K562 (cell line): ENCODE measurements at regions not wholly inside any gene's neighbourhood (a gene's known extent, or its start where the extent isn't known, plus 50 kb on each side); places are given as distances from the start of the nearest gene placed in this dataset.

Experiments
- ATAC-seq: fragments of 200-7000 bp; cut with Tn5 transposase; 3 replicates; pipeline ENCODE4 v1.9.1; 2020; ENCODE audit warnings: moderate library complexity
- BruUV-seq: library from RNA; stranded (reverse); fragments of 400-500 nt; replicated peaks from 2 replicates; lab custom pipeline; 2021; lab: Mats Ljungman, UMichigan
- CTCF ChIA-PET: fragments of 300-600 bp; formaldehyde crosslinking; extraction: SDS; loops from one replicate; lab custom pipeline; 2021; ENCODE audit warnings: low intra/inter-chr PET ratio; lab: Yijun Ruan, JAX
- POLR2A ChIA-PET: fragments of 300-600, 350-650 bp; sonication (Branson Sonifier 250); formaldehyde crosslinking; extraction: SDS; loops from one replicate; lab custom pipeline; 2021; ENCODE audit warnings: antibody characterized with exemption, inconsistent platforms; lab: Yijun Ruan, JAX
- DNase-seq, 4 experiments: peaks; one replicate each; pipeline versions ENCODE4 v3.0.0 to v3.0.0-alpha.2; 2011 to 2018; ENCODE audit warnings: low spot score in 3 of 4, mixed read lengths in 3 of 4; ENCODE audit errors: extremely low read depth in 1 of 4
- FAIRE-seq: peaks from 2 replicates; lab custom pipeline; 2011; peaks lifted over from hg19 to GRCh38; lab: Jason Lieb, UNC
- H2AFZ ChIP-seq: 2 replicates; pipeline ENCODE4 v1.6.0; 2011; ENCODE audit warnings: low read depth, low read length, control low read depth, inconsistent platforms
- H3K27ac ChIP-seq: fragments of 200-600 bp; 3 replicates; pipeline ENCODE4 v1.8.0; 2011; ENCODE audit warnings: low read depth, mild to moderate bottlenecking, control low read depth, inconsistent platforms, low read length, moderate library complexity, mixed read lengths; ENCODE audit errors: extremely low read depth
- H3K27me3 ChIP-seq, 2 experiments: fragments of 300-600 bp in 1 of 2; 2 replicates in 1 of 2; 3 replicates in 1 of 2; pipeline versions ENCODE4 v1.6.0 to v1.8.0; 2011; ENCODE audit warnings: inconsistent platforms in 2 of 2, low read length in 2 of 2, mild to moderate bottlenecking in 1 of 2, mixed read lengths in 1 of 2, moderate library complexity in 1 of 2; ENCODE audit not compliant: control insufficient read depth in 2 of 2, insufficient read depth in 2 of 2
- H3K36me3 ChIP-seq: fragments of 300-600 bp; 3 replicates; pipeline ENCODE4 v1.8.0; 2011; ENCODE audit warnings: mild to moderate bottlenecking, low read length, inconsistent platforms; ENCODE audit not compliant: control insufficient read depth, insufficient read depth
- H3K4me1 ChIP-seq, 2 experiments: fragments of 200-600 bp in 1 of 2; replicated peaks in 1 of 2; 2 replicates in 1 of 2; 3 replicates in 1 of 2; pipeline versions ENCODE4 v1.5.1 to v1.8.0; 2011; ENCODE audit warnings: inconsistent platforms in 2 of 2, low read length in 2 of 2, mild to moderate bottlenecking in 1 of 2, mixed read lengths in 1 of 2, moderate library complexity in 1 of 2; ENCODE audit not compliant: control insufficient read depth in 2 of 2, insufficient read depth in 2 of 2
- H3K4me2 ChIP-seq: 2 replicates; pipeline ENCODE4 v1.6.1; 2011; ENCODE audit warnings: low read length, control low read depth, inconsistent platforms, mixed read lengths; ENCODE audit not compliant: insufficient read depth
- H3K4me3 ChIP-seq: fragments of 200-600 bp; sonication (generic), shearing (Covaris generic); 2 replicates; pipeline ENCODE4 v1.5.1; 2016; ENCODE audit warnings: control low read depth, inconsistent platforms
- H3K79me2 ChIP-seq: fragments of 200-600 bp; 3 replicates; pipeline ENCODE4 v1.8.0; 2011; ENCODE audit warnings: low read length, inconsistent platforms; ENCODE audit not compliant: control insufficient read depth, insufficient read depth
- H3K9ac ChIP-seq, 2 experiments: 2 replicates each; pipeline versions ENCODE4 v1.6.0 to v1.6.1; 2011; ENCODE audit warnings: low read depth in 2 of 2, low read length in 2 of 2, control low read depth in 1 of 2, inconsistent platforms in 1 of 2, mild to moderate bottlenecking in 1 of 2, mixed read lengths in 1 of 2; ENCODE audit not compliant: insufficient read depth in 1 of 2
- H3K9me1 ChIP-seq: one replicate; pipeline ENCODE4 v1.6.0; 2011; ENCODE audit warnings: inconsistent platforms, mild to moderate bottlenecking, low read length, moderate library complexity; ENCODE audit not compliant: control insufficient read depth, insufficient read depth
- H3K9me3 ChIP-seq: replicated peaks from 2 replicates; pipeline ENCODE4 v1.5.1; 2011; ENCODE audit warnings: low read depth, low read length, inconsistent platforms; ENCODE audit not compliant: control insufficient read depth, insufficient read depth
- H4K20me1 ChIP-seq: replicated peaks from 2 replicates; pipeline ENCODE4 v1.6.1; 2011; ENCODE audit warnings: low read length, inconsistent platforms, mixed read lengths; ENCODE audit not compliant: control insufficient read depth, insufficient read depth
- AFF4 ChIP-seq: sonication (generic); formaldehyde crosslinking; IDR thresholded peaks from 2 replicates; pipeline ENCODE4 v1.8.0; 2023; ENCODE audit warnings: mild to moderate bottlenecking, missing genetic modification reagents
- TFE3 ChIP-seq: fragments of 450-650 bp; formaldehyde crosslinking; IDR thresholded peaks from 2 replicates; pipeline ENCODE4 v1.4.0; 2020; ENCODE audit warnings: mild to moderate bottlenecking, mixed read lengths
- WGBS: fragments of 100-300 bp; shearing (Covaris generic); methylation state at CpG from one replicate; pipeline ENCODE4 v1.1.6; 2016; ENCODE audit warnings: low coverage, mixed read lengths; ENCODE audit not compliant: insufficient coverage; ENCODE audit errors: missing lambda C conversion rate; 5-methylcytosine and 5-hydroxymethylcytosine counted together
- in situ Hi-C: fragments of 300-500 bp; cut with MboI; formaldehyde crosslinking; loops from 4 replicates; pipeline ENCODE4 v1.15.0; 2018; ENCODE audit warnings: inconsistent platforms, mixed read lengths
- intact Hi-C: fragments of 100-400 bp; cut with micrococcal nuclease; formaldehyde crosslinking; loops from 2 replicates; pipeline ENCODE4 v1.14.2; 2022

- Histone ChIP-seq H3K27ac (no peak overlapping the region), H3K4me1 (no peaks in the 10 kb centered on the region), H2AFZ (no peak overlapping the region), H4K20me1 (no peaks in the 10 kb centered on the region), H3K27me3 (peaks cover 30 to 37% of the 10 kb centered on the region in 2 experiments; a peak in 4 of 5 replicates), H3K79me2 (no peaks in the 10 kb centered on the region), H3K9ac (no peak overlapping the region), H3K4me2 (no peak overlapping the region), H3K4me3 (no peak overlapping the region), H3K9me3 (no peaks in the 10 kb centered on the region), H3K36me3 (no peaks in the 10 kb centered on the region), H3K9me1 (no peaks in the 10 kb centered on the region)
- 0% methylated on average over 5 of the region's 5 CpGs for WGBS
- POLR2A ChIA-PET: no interaction called here
- FAIRE-seq (no peak), DNase-seq (no peak), ATAC-seq (no peak)
- TF ChIP-seq AFF4 (CRISPR knock-in tag): no peak
- TF ChIP-seq TFE3 (CRISPR knock-in tag): peak; percentile 71
- CTCF ChIA-PET: no interaction called here
- no TSS peak for BruUV-seq
- intact Hi-C loops: no loop called here
- in situ Hi-C loops: no loop called here
Observed at GRCh38 chr2:172211512-172211911, 108.8 kb upstream of the DLX2 start.
